ENCODE measurements at regions not wholly inside any gene's neighbourhood (a gene's known extent, or its start where the extent isn't known, plus 50 kb on each side); places are given as distances from the start of the nearest gene placed in this dataset.

DNA sequence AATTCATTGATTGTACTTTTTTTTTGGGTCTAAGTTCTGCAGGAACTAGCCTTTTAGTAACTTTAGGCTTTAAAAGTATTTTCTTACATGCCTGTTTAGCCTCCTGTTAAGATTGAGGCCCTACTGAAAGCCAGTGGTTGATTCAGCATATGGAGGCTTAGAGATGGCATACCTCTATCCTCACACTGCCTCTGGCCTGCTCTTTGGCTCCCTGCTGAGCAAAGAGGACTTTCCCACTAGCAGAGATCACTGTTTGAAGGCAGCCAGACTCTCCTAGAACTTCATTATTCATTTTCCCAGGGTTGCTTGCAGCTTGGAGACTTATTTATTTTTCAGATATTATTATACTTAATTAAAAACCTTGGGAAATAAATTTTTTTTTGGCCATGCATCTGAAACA lies 405.6 kb upstream of the MEX3C start:
- DNase-seq, result no peak

DNA sequence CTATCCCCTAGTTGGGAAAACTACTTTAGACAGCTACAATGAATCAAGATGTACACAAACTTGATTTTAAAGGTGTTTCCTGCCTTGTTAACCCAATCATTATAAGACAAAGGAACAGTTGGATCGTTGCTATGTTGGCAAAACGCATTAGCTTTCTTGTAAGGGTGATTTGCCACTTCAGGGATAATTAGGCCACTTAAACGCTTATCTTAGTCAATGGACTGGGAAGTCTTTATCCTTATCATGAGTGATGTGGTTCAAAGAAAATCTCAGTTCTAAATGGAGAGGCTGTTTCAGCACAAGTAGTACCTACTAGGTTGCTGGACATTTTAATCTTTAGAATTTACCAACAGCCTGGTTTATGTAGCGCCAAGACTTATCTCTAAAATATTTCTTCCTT lies 406.1 kb upstream of the MEX3C start:
- DNase-seq, result no peak

DNA sequence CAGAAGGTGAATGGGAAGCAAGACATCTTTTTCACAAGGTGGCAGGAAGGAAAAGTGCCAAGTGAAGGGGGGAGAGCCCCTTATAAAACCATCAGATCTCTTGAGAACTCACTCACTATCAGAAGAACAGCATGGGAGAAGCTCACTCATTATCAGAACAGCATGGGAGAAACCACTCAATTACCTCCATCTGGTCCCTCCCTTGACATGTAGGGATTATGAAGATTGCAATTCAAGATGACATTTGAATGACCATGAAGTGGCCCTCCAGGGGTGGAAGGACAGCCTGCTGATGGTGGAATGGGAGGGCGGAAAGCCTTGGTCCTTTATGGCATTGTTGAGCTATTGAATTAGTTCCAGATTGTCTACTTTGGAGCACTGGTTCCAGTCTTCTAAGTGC lies 413.0 kb upstream of the MEX3C start:
- DNase-seq, result no peak

DNA sequence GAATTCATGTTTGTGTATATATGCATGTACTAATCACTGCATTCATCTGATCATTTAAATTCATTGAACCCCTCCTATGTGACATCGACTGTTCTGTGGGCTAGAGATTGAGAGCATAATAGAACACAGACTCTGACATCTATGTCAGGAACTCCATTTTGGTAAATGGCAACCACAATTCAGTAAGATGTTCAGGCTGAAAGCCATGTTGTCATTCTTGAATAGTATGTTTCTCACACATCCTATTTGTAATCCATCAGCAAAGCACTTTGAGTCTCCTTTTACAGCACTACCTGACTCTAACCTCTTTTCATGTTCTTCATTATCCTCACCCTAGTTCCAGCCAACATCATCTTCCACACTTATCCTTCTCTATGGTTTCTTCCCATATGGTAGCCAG lies 413.8 kb upstream of the MEX3C start:
- no peak for DNase-seq

DNA sequence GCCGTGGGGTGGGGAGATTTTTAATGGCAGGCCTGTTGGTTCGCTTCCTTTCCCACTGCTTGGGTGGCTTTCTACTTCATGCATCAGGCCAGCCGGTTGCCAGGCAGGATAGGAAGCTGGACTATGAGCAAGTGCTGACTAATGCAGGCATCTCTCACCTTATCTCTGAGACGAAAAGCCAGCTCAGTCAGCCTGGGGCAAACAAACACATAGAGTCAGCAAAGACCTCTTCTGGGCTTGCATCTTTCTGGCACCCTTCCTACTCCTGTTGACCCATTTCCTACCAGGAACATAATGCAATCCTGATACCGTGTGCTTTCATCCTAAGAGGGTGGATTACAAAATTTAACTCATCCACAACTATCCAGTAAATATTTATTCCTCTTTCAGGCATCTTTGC lies 416.6 kb upstream of the MEX3C start:
- no peak for DNase-seq

DNA sequence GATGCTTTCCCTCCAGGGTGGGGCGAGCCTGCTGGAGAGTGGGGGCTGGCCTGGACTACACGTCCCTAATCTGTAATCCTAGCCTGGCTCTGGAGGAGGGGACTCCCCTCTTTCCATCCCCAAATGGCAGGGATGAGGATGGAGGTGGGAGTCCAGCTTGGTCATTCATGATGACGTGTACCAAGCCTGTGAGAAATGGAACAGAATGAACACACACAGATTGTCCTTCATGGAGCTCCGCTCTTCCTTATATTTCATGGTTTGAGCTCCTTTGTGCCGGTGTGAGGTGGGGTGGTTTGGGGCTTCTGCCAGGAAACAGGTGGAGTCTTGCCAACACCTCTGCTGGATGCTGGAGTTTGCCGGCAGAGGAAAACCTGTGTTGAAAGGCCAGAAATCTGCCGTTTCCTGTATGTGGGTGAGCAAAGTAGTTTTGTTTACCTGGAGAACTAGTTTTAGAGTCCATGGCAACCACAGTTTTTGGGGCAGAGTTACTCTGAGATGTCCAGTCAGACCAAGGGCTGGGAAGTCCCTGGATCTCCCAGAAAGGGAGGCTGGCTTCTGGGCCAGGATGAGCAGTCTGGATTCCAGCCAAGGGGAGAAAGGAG lies 417.6 kb upstream of the MEX3C start:
- peak; percentile 30 for DNase-seq

DNA sequence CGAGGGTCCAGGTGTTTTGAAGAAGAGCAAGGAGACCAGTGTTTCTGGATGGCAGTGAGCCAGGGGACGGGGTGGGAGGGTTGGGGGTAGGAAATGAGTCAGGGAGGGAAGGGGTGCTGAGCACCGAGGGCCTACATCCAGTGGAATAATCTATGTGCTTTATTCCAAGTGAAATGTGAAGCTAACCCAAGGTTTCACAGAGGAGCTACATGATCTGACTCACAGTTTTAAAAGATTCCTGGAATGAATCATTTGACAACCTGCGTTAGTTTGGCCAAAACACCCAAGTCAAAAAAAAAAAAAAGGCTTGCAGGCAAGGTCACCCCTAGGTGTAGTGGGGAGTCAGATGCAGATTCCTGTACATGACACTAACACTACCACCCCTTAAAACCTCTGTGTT lies 419.7 kb upstream of the MEX3C start:
- DNase-seq, result no peak

DNA sequence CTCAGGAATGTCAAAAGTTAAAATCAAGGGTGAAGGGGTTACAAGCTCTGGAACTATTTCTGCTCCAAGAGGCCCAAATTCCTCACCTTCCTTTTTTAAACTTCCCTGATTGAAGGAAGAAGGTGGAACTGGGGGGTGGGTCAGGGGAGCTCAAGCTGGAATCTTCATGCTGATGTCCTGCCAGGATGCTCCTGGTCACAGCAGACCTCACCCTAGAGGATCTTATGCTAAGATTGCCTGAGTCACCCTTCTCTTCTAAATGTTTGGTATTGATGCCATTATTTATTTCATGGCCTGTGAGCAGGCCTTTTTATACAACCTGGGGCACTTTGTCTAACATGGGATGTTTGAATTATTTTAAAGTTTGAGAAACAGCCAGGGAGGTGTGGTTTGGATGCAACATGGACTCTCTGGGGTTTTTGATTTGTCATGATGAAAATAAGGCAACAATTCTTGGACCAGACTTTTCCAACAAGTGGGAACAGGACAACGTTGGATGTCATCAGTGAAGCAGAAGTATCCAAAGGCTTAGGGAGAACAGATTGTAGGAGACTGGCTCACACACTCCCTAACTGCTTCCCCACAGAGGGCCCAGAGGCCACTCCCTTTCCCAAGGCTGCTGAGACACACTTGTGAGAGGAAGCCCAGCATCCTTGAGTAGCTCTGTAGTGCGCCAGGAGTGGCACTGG lies 420.2 kb upstream of the MEX3C start:
- no peak for DNase-seq

DNA sequence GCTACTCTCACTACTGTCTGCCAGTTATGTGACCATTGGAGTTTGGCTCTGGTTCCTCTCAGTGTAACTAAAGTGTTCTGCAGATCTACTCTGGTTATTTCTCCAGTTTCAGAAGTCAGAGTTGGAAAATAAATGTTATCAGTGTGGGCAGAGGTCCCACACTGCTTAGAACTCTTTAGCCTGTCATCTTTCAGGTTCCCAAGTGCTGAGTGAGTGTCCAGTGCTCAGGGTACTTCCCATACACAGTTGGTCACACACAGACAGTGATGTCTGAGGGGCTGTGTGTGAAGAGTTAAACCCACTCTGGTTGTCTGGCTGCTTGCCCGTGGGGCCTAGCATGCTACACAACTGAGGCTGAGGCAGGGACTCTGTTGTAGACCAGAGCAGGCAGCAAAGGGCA lies 421.8 kb upstream of the MEX3C start:
- no peak for DNase-seq

DNA sequence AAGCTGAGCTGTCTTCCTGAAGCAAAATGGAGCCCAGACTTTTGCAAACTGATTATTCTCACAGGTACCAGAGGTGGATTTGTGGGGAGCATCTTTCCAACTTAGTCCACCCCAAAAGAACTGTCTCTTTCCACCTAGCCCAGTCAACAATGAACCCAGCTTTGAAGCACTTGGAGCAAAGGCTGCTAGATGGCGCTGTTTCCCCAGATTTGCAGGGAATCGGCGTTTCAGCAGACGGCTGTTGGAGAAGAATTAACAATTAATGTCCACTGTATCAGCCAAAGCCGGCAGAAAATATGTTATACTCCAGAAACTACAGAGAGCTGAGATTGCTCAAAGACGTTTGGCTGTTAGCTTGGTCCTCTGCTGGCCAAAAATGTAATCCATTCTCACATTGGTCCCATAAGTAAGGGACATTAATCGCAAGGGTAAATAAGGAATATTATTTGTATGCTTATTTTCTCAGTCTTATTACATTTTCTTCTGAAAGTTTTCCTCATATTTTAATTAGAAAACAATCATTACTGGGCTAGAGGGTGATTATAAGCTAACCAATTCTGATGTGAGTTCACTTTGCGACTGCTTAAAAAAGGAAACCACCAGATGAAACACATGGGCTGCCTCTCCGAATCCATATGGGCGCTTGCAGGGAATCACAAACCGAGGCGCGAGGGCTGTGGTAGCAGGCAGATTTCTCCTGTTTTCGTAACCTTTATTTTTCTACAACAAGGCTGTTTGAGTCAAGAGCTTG lies 423.8 kb upstream of the MEX3C start:
- peak; percentile 75 for DNase-seq

DNA sequence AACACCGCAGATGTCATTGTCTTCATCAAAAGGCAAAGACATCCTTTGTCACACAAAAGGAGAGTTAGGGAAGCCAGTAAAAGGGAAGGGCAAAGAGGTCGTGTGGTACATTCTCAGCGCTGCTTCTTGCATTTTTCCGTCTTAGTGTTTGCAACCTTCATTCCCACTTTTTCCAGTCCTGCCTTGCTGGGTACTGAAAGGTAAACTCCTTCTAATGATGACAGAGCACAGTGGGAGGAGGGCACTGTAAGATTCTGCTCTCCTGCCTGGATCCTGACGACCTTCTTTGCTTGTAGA lies 424.3 kb upstream of the MEX3C start:
- no peak for DNase-seq

DNA sequence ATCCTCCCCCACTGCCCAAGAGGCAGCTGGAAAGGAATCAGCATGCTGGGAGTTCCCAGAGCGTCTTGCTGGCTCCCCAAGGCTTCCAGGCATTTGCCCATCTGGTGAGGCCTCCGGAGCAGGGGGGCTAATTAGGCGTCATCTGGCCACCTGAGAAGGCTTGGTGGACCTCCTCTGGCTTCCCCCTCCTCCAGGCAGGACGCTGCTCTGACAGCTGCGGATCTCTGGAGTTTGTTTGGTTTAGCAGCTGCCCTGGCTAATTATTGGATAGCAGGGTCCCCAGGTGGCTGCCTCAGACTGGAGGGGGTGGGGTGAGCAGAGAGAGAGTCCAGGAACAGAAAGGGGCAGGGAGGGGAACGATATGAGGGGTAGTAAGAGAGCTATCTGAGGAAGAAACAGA lies 425.2 kb upstream of the MEX3C start:
- DNase-seq, result peak; percentile 94

DNA sequence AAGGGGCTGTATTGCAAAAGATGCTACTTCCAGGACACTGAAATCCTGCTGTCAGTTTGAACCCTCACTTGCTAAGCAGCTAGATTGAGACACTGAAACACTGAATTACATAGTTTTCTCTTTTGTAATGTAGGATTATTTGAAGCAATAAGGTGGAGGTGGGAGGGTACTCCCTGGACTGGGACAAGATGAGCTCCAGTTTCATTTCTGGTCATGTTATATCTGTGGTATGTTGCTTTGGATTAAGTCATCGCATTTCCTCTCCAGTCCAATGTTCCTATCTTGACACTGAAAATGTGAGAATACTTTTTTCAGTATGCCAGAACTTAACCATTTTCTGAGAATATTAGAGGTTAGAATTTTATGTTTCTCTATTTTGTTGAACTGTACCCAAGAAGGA lies 426.2 kb upstream of the MEX3C start:
- no peak for DNase-seq

DNA sequence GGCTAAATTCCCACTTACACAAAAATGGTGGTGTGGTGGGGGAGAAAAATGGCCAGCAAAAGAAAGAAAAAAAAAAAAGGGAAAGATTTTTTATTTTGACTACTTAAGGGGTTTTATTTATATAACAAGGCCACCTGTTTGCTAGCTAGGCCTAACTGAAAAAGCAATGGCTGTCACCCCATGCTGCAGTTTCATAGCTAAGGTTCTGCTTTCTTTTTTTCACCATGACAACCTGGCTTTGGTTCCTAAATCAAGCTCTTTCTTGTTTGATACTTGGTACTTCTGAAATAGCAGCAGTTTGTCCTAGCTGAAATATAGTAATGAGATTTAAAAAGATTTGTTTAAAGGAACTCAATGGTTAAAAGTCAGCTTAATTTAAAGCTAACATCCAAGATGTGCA lies 433.2 kb upstream of the MEX3C start:
- DNase-seq, result no peak

DNA sequence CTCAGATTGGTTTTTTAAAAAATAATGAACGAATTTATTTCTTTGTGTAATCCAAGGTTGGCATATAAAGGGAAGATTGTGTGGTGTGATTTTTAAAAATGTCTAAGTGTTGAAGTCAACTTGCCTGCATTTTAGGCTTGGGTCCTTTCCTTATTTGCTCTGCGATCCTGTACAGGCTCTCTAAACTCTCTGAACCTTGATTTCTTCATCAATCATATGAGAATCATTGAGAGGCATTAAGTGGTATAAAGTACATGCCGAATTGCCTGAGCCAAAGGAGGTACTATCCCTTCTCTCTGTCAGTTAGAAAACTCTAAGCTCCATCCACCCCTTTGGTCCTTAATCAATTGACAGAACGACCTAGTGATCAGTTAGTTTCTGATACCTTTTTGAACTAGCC lies 440.4 kb upstream of the MEX3C start:
- DNase-seq, result no peak

DNA sequence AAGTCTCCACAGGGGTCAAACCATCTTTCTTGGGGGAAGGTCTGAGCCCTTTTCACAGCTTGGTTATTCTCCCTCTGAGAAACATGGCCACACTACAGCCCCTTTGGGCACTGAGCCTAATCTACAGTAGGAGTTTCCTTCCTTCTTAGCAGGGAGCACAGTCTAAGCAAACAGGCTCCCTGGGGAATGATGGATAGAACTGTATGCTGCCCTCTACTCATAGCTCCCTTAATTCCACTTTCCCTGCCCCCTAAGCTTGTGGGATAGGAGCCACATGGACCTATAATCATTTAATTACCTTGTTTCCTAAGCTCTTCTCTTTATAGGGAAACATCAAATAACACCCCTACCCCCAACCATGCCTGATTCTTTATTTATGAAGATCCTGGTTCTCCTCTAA lies 442.1 kb upstream of the MEX3C start:
- DNase-seq, result no peak

DNA sequence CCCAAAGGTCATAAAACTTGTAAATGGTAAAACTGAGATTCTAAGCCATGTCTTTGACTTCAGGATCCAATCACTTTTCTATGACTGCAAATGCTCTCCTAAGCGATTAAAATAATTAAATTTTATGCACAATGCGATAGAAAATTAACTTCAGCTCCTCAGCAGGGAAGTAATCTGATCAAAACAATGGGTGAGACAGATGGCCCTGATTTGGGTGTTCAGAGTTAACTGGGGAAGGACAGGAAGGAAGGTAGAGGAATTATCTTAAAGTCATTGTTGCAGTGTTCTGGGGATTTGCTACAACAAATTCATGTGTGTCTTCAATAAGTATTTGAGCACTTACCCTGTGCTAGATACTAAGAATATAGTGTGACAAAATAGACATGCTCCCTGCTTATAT lies 446.0 kb upstream of the MEX3C start:
- no peak for DNase-seq

DNA sequence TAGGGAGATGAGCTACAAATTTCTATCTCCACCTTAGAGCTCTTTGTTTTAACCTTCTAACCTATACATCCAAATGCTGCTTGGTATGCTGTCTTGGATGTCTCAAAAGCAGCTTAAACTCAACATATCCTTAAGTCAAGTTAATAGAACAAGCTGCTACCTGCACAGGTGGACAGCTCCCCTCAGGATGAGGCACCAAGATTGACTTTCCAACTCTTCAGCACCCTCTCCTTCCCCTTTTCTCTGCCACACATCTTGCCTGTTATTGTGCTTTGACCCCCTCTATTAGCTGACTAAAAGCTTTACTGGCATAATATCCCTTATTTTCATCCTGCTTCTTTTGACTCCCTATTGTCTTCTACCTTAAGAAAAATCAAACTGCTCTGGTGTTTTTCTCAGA lies 448.1 kb upstream of the MEX3C start:
- no peak for DNase-seq

DNA sequence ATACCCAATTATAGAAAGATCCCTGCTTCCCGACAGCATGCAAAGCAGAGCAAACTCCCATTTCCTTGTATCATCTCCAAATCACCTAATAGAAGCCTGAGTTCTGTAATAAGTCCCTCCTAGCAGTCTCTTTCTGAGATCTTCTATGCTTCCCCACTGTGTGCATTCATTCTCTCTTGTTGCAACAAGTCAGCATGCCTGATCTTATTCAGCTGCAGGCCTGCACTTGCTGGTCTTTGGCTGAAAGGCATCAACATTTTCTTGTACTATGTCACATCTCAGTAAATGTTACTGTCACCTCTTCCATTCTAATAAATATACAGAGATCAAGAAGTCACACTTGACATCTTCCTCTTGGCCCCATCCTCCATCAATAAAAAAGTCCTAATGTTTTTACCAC lies 449.9 kb upstream of the MEX3C start:
- DNase-seq, result no peak

DNA sequence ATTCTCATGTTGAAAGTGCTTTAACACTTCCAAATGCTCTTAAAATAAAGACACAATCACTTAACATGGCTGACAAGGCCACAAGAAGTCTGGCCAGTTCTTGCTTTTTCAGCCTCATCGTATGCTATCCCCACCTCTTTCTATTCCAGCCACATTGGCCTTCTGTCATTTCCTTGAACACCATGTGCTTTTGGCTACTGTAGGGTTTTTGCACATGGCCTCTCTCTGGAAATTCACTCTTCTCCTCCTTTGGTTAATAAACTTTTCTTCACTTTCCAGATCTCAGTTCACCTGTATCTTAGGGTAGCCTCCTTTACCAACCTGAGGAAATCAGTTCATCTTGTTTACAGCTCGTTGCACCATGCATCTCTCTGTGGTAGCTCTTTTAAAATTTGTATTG lies 450.5 kb upstream of the MEX3C start:
- DNase-seq, result no peak

DNA sequence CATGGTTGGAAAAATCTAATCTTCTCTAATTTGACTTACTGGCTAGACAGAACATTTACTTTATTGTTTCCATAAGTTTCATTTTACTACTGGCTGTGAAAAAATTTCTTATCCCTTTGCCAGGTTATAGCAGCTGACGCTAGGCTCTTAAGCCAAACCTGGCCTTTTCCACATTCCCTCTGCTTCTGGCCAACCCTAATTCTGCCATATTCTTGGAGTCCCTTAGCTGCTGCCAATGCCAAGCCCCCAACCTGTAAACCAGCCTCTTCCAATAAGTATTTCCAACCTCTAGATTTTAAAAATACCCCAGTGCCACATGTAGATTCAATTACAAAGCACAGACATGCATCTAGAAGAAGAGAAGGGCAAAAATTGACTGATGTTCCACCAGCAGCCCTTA lies 452.3 kb upstream of the MEX3C start:
- no peak for DNase-seq

DNA sequence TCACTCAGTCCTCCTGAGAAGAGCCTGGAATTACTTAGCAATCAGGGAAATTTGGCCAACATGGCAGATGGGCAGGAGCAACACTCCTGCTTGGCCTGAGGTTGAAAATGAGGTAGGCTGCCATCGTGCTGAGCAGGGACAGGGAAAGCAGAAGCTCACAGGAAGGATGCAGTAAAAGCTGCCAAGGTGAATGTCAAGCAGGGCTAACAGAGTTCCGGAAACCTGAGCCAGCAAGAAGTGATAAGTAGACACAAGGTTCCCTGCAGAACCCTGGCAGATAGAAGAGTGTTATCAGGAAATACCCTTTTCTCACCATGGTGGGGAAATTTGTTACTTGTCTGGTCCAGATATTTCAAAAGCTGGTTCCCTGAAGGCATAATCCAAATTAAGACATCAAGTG lies 454.3 kb upstream of the MEX3C start:
- no peak for DNase-seq

DNA sequence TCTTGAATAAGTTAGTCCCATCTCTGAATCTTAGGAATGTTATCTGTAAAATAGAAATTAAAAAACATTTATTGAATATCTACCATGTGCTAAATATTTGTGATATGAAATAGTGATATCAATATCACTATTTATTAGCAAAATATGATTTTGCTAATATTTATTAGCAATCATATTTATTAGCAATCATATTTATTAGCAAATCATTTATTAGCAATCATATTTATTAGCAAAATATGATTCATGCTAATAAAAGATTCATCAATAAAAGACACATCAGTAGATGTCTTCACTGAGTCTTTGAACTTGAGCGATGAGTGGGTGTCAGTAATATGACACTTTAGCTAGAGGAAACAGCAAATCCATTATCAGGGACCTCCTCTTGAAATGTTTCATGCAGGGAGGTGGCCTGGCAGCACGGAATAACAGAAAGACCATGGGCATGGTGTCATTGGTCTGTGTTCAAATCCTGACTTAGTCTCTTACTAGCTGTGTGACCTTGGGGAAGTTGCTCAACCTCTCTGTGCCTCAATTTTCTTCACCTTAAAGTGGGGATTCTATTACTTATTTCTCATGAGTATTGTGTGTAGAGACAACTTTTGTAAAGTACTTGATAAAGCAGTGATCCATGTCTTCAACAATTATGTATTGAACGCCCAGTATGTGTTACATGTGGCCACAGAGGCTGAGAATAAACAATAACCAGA lies 456.2 kb upstream of the MEX3C start:
- DNase-seq, result no peak
